ENCODE measurements at regions not wholly inside any gene's neighbourhood (a gene's known extent, or its start where the extent isn't known, plus 50 kb on each side); places are given as distances from the start of the nearest gene placed in this dataset.
A peak's percentile ranks its signal among the peaks of the same experiment; 100 is the strongest.
"Not testable (repeated sequence)": the region's sequence is repeated elsewhere in the genome, so short reads cannot be mapped to it uniquely, and the experiment has no call there.

GRCh38 chr2:67571785-67572718, 174.9 kb downstream of the ETAA1 start:
- peak; percentile 41 for FAIRE-seq

DNA sequence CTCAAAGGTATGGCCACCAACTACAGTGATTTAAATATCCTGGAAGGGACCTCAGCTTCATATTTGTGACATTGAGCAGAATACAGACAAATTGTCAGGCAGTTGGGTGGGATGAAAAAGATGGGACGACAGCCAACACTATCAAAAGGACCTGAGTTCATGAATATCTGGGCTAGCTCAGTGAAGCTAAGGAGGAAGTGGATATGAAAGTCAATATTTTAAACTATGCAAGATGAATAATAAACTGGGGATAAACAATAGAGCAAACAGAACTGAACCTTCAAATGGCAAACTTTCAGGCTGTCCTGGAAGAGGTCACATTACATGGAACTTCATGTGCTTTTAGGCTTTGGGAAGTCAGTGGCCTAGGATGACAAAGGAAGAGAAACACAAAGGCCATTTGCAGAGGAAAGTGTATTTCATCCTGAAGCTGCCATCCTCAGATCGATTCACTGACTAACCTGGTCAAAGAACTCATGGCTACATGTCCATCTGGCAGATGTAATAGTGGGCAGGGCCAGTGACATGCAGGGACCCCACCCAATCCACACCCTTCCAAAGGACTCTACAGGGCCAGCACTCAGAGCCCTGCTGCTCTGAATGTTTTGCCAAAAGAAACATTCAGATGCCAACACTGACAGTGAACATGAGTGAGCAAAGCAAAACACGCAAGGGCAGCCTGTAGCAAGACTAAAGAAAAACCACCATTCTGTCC, 175.7 kb downstream of the ETAA1 start:
- no peak for FAIRE-seq

DNA sequence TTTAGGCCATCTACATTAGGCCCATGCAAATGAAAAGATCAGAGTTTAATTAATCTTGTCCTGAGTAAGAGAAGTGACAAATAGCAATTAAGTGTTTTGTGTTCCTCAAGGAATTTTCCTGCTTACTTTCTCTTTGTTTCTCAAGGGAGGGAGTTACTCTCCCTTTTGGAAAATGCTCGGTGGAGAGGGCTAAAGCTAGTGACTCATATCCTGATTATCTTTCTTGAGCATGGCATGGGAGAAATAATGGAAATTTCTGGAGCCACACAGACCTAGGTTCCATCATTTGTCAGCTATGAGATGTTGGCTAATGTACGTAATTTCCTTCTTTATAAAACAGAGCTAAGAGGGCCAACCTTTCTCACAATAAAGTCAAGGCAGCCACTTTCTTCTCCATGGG, 177.1 kb downstream of the ETAA1 start:
- no peak for FAIRE-seq

- FAIRE-seq: no peak
Observed at GRCh38 chr2:67576226-67576625, 179.1 kb downstream of the ETAA1 start.

DNA sequence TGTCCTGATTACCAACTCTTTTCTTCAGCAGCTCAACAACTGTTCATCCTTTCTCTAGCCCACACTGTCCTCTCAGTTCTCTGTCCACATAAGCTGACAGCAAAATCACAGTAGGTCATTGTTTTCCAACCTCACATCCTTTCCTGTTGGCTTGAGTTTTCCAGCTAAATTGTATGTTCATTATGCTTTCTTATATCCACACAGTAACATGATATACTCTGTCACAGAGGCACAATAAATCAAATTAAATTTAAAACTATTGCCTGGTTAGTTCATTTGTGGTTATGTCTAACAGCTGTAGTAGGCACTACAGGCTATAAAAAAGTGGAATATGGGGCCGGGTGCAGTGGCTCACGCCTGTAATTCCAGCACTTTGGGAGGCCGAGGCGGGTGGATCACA, 179.9 kb downstream of the ETAA1 start:
- no peak for FAIRE-seq

DNA sequence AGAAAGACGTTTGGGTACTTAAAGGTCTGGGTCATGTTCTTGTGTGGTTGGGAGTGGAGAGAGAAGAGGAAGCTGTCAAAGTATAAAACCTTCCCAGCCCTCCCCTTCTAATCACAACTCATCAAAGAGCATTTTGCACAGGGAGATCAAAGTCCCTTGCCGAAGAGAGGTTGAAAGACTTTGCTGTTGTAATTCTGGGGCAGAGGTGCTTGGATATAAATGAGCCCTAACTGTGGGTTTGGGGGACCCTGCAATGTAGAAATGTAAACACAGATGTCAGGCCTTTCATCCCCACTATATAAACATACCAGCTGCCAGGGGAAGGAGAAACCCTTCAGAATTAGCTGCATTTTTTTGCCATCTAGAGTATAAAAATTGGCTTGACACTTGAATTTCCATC, 182.1 kb downstream of the ETAA1 start:
- no peak for FAIRE-seq

- FAIRE-seq: no peak
Observed at GRCh38 chr2:67579806-67580205, 182.7 kb downstream of the ETAA1 start.

DNA sequence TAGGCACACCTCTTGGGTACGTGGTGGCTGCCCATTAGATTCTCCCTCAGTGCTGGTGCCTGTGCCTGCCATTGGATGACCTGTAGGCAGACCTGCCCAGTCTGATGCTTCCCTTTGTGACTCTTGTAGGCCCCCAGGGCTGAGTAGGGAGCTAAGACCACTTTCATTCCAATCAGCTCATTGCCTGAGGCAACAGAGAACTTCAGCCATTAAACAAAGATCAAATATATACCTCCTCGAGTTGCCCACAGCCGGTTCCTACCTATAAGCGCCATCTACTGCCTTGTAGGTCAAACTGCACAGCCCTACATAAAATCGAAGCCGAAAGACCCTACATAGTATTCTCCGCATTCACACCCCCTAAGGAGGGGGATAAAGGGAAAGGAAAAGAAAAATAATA, 184.6 kb downstream of the ETAA1 start:
- no peak for FAIRE-seq

DNA sequence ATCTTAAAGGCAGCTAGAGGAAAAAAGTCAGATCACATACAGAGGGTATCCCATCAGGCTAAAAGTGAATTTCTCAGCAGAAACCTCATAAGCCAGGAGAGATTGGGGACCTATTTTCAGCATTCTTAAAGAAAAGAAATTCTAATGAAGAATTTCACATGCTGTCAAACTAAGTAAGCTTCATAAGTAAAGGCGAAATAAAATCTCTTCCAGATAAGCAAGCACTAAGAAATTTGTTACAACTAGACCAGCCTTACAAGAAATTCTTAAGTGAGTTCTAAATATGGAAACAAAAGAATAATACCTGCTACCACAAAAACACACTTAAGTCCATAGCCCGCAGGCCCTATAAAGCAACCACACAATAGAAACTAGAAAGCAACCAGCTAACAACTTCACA, 186.1 kb downstream of the ETAA1 start:
- no peak for FAIRE-seq

GRCh38 chr2:67585400-67585799, 188.3 kb downstream of the ETAA1 start:
- no peak for FAIRE-seq

- not testable (repeated sequence) for FAIRE-seq
Observed at GRCh38 chr2:67589121-67589520, 192.0 kb downstream of the ETAA1 start.

DNA sequence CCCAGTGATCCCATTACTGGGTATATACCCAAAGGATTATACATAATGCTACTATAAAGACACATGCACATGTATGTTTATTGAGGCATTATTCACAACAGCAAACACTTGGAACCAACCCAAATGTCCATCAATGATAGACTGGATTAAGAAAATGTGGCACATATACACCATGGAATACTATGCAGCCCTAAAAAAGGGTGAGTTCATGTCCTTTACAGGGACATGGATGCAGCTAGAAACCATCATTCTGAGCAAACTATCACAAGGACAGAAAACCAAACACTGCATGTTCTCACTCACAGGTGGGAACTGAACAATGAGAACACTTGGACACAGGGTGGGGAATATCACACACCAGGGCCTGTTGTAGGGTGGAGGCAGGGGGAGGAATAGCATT, 197.4 kb downstream of the ETAA1 start:
- not testable (repeated sequence) for FAIRE-seq

- FAIRE-seq: no peak
Observed at GRCh38 chr2:67596871-67597270, 199.7 kb downstream of the ETAA1 start.

GRCh38 chr2:67599561-67599960, 202.4 kb downstream of the ETAA1 start:
- FAIRE-seq: no peak

GRCh38 chr2:67600222-67600871, 203.2 kb downstream of the ETAA1 start:
- FAIRE-seq: no peak

DNA sequence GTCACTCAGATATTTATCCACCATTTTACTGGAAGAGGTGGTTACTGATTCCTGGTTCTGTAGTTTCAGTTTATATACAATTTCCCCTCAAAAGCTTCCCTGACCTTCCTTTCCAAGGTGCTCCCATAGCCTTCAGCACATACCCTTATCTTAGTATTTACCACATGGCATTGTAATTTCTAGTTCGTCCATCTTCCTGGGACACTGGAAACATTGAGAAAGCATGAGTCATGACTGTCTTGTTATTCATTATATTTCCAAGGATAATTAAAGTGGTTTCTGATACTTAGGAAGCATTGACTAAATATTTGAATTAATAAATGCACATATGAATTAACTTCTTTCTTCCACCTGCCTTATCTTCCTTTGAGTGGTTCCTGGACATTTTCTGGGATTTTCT, 203.8 kb downstream of the ETAA1 start:
- FAIRE-seq: no peak

DNA sequence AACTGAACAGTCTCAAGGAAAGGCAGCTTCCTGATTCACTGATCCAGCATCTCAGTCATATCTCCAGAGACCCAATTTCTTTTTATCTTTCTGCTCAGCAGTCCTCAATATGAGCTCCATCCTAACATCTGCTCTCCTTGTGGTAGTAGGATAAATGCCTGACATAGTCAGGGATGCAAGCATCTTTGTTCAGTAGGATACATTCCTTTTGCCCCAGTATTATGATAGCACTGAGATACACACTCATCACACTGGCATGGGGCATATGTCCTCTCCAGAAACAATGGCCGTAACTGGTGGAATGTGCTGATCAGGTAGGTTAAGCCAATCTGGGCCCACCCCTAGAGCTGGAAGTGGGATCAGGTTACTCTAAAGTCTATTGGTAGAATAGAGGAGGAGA, 207.2 kb downstream of the ETAA1 start:
- FAIRE-seq: no peak

- FAIRE-seq: no peak
Observed at GRCh38 chr2:67612576-67613042, 215.5 kb downstream of the ETAA1 start.

GRCh38 chr2:67613227-67613626, 216.1 kb downstream of the ETAA1 start:
- no peak for FAIRE-seq

DNA sequence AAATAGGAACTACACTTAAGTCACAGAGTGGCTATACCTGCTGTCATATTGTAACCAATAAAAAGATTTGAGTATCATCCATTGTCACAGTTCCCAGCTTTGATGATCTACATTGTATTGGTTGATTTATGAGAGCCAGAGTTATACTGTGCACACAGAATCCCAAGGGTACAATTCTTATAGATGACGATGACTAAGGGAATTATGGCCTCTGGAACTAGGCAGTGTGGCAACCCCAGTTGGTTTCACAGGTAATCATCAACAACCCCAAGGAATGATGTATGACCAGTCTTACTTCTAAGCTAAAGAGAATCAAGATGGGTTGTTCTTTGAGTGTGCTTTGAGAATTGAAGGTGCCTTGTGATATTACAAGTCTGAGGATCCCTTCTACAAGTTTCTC, 217.3 kb downstream of the ETAA1 start:
- no peak for FAIRE-seq

- no peak for FAIRE-seq
Observed at GRCh38 chr2:67616749-67617148, 219.6 kb downstream of the ETAA1 start.

GRCh38 chr2:67619204-67619603, 222.1 kb downstream of the ETAA1 start:
- no peak for FAIRE-seq

DNA sequence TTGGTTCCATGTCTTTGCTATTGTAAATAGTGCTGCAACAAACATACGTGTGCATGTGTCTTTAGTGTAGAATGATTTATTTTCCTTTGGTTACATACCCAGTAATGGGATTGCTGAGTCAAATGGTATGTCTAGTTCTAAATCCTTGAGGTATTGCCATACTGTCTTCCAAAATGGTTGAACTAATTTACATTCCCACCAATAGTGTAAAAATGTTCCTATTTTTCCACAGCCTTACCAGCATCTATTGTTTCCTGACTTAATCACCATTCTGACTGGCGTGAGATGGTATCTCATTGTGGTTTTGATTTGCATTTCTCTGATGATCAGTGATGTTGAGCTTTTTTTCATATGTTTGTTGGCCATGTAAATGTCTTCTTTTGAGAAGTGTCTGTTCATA, 226.6 kb downstream of the ETAA1 start:
- not testable (repeated sequence) for FAIRE-seq

All from colon (tissue), 2 donors.